GM21825 (cell line): ENCODE measurements at regions not wholly inside any gene's neighbourhood (a gene's known extent, or its start where the extent isn't known, plus 50 kb on each side); places are given as distances from the start of the nearest gene placed in this dataset.
A peak's percentile ranks its signal among the peaks of the same experiment; 100 is the strongest.
"Not testable (repeated sequence)": the region's sequence is repeated elsewhere in the genome, so short reads cannot be mapped to it uniquely, and the experiment has no call there.

Experiments used
- ATAC-seq: cut with Tn5 transposase; IDR thresholded peaks from one replicate; pipeline ENCODE4 v1.9.1; 2021; ENCODE audit warnings: mild to moderate bottlenecking, moderate library complexity; ENCODE audit not compliant: unreplicated experiment

DNA sequence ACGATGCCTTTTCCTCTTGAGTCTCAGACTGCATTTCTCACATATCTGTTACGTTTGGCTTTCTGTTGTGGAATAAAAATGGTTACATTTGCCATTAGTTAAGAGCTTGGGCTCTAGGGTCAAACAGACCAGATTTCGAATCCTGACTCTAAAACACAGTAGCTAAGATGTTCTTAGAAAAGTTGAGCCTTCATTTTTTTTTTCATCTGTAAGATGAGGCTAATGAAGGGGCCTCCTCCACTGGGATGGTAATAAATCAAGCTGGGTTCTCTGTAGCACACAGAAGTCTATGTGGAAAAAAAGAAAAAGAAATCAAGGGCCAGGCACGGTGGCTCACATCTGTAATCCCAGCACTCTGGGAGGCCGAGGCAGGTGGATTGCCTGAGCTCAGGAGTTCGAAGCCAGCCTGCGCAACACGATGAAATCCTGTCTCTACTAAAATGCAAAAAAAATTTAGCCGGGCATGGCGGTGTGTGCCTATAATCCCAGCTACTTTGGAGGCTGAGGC is 49.9 kb upstream of the CAPRIN1 start:
- ATAC-seq: no peak

DNA sequence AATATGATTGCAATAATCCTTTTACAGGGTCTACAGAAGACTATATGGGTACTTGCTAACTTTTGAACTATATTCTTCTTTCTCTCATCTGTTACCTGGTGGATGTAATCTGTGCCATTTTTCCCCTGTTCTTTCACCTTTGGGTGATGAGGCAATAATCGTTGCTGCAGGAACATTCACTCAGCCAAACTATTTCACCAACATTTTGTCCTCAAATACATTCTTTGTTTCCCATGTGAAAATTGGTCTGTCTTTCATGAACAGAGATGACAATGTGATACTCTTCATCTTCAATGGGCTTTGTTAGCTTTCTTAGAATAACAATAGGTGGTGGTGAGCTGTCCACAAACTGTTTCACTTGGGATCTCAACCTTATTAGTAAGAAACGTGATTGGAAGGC is 52.1 kb upstream of the CAPRIN1 start:
- no peak for ATAC-seq

DNA sequence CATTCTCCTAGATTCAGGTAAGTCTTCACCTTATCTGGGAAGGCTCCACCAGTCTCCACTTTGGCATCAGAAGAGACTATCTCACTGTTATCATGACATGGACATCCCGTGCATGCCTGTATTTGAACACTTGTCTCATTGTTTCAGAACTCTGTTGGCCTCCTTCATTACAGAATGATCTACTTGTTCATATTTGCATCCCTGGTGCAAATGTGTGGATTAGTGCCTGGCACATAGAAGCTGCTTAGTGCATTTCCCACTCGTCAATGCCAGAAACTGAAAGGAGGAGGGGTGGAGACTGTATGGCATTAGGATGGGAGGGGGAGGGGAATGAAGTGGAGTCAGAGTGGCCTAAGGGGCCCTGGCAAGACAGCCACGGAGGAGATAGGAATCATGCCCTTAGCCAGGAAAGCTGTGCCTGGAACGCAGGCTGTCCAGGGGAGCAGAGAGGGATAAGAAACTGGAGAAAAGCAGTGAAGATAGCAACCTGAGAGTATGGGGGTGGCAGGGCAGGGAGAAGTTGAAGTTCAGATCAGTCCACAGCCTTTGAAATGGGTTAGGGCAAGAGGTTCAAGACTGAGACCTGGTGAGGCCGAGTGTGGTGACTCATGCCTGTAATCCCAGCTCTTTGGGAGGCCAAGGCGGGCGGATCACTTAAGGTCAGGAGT is 53.8 kb upstream of the CAPRIN1 start:
- ATAC-seq: no peak

DNA sequence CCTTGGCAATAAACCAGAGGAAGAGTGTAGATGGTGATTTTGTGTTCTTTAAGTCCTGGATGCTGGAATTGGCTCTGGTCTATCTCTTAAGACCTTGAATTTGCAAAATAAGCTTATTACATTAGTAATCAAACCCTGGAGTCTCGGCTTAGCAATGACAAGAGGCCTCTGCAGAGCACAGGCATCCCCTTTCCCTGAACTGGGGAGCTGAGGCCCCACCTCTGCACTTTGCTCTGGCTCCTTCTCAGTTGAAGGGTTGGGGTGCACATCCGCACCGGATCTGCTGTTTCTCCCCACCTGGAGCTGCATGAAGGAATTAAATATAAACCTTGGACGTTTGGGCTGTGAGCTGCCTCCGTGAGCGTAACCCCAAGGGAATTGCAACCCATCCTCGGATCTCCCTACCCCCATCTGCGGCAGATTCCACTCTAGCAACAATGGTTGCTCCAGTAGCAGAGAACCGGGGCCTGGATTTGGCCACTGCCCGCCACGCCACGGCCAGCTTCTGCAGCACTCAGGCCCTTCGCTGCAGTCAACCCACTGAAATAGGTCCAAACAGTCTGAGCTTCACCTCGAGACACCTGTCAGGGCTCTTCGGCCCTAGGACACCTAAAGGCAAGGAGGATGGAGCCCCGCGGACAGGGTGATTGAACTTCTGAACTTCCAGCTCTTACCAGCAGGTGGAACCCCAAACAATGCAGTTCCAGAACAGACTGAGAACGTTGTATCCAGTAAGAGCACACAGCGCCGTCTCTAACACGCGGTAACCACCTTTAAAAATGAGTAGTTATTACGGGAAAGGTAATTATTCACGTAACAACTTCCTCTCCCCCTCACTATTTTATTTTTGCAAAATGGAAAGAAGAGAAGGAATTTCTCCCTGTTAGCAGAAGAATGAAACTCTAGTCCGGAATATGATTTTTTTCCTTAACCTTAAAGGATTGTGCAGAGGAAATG is 54.8 kb upstream of the CAPRIN1 start:
- peak; percentile 73 for ATAC-seq

DNA sequence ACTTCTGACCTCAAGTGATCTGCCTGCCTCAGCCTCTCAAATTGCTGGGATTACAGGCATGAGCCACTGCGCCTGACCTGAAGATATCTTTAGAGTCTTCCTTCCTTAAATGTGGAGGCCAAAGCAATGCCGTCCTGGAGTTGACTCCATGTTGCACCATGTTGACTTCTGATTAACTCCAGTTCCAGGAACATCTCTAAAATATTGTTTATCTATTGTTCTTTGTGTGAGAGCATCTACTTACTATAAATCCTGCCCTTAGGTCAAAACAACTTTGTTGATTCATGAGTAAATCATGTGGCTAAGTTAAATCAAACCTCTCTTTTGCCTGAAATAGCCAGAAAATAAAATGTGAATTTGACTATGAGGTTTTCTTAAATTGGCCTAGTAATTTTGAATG is 56.6 kb upstream of the CAPRIN1 start:
- ATAC-seq: no peak

DNA sequence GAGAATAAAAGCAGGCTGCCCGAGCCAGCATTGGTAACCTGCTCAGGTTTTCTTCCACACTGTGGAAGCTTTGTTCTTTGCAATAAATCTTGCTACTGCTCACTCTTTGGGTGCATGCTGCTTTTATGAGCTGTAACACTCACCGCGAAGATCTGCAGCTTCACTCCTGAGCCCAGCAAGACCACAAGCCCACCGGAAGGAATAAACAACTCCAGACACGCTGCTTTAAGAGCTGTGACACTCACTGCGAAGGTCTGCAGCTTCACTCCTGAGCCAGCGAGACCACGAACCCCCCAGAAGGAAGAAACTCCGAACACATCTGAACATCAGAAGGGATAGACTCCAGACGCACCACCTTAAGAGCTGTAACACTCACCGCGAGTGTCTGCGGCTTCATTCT is 60.4 kb upstream of the CAPRIN1 start:
- ATAC-seq: not testable (repeated sequence)

DNA sequence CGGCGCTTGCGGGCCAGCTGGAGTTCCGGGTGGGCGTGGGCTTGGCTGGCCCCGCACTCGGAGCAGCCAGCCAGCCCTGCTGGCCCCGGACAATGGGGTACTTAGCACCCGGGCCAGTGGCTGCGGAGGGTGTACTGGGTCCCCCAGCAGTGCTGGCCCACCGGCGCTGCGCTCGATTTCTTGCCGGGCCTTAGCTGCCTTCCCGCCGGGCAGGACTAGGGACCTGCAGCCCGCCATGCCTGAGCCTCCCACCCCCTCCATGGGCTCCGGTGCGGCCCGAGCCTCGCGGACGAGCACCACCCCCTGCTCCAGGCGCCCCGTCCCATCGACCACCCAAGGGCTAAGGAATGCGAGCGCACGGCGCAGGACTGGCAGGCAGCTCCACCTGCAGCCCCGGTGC is 61.4 kb upstream of the CAPRIN1 start:
- not testable (repeated sequence) for ATAC-seq

DNA sequence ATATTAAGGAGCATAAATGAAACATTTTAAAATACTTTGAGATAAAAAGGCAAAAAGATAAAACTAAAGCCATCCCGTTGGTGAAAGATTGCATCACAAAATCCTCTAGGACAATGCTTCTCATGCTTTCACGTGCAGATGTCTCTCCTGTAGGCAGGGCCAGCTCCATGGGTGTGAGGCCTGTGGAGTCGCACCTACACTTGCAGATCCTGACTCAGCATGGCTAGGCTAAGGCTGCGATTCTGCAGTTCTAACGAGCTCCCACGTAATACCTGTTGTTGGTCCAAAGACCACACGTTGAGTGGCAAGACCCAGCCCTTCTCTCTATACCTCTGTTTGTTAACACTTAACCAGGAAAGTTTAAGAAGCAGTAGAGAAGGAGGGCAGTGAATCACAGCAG is 62.1 kb upstream of the CAPRIN1 start:
- ATAC-seq: no peak

DNA sequence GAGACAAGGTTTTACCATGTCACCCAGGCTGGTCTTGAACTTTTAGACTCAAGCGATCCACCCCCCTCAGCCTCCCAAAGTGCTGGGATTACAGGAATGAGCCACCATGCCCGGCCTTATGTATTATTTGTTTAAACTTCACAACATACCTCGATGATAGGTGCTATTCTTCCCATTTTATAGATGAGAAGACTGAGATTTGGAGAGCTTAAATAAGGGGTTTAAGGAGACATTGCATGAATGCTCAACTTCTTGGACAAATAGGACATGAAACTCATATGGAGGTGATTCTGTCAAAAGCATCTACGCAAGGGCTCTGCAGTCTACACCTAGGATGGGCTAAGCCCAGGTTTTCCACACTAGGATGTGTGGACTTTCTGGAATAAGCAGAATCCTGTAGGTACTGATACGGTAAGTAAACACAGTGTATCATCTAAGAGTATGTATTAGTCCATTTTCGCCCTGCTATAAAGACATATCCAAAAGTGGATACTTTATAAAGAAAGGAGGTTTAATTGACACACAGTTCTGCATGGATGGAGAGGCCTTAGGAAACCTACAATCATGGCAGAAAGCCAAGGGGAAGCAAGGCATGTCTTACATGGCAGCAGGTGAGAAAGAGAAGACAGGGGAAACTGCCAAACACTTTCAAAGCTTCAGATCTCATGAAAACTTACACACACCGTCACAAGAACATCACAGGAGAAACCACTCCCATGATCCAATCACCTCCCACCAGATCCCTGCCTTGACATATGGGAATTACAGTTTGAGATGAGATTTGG is 62.8 kb upstream of the CAPRIN1 start:
- ATAC-seq: no peak

DNA sequence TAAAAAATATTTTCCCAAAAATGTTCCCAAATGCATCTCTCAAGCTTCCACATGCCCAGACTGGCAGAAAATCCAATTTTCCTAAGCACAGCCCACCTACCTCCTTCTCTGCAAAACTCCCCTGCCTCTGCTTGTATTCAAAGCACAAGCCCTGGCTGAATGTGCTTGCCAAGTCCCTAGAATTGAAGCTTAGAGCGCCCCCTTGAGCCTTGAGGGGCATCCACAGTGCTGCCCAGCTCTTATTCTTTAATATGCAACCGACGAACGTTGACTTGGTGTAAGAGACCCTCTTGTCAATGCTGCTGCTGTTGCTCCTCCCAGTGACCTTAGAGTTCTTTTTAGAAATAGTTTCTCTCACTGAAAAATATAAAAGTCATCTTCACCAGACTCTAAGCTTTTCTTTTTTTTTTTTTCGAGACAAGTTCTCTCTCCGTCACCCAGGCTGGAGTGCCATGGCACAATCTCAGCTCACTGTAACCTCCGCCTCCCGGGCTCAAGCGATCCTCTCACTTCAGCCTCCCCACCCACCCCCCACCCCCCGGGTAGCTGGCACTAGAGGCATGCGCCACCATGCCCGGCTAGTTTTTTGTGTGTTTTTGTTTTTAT is 63.5 kb upstream of the CAPRIN1 start:
- no peak for ATAC-seq

DNA sequence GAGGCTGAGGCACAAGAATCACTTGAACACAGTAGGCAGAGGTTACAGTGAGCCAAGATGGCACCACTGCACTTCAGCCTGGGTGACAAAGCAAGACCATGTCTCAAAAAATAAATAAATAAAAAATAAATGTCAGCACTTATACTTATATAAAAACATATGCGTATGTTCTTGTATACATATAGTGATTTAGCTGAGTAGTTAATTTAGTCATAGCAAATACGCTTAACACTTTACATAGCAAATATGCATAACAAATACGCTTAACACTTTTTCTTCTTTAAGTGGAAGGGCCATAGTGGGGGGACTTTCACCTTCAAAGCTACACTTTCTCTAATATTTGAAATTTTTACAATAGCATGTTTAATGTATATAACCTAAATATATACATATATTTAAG is 64.0 kb upstream of the CAPRIN1 start:
- ATAC-seq: no peak

DNA sequence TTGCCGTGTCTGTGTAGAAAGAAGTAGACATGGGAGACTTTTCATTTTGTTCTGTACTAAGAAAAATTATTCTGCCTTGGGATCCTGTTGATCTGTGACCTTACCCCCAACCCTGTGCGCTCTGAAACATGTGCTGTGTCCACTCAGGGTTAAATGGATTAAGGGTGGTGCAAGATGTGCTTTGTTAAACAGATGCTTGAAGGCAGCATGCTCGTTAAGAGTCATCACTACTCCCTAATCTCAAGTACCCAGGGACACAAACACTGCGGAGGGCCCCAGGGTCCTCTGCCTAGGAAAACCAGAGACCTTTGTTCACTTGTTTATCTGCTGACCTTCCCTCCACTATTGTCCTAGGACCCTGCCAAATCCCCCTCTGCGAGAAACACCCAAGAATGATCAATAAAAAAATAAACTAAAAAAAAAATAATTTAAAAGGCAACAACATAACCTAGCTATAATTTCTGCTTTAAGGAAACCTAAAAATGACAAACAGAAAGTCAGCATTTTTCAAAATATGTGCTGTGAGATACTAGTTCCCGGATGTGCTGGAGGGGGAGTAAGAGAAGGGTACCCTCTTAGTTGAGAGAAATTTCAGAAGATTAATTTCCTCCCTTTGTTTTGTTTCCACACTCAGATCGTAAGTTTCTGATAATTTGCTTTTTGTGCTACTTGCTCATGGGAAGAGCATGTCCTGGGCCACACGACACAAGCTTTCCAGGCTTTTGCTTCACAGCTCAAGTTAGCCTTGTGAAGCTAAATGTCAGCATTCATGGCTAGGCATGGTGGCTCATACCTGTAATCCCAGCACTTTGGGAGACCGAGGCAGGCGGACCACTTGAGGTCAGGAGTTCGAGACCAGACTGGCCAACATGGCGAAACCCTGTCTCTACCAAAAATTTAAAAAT is 64.7 kb upstream of the CAPRIN1 start:
- not testable (repeated sequence) for ATAC-seq

DNA sequence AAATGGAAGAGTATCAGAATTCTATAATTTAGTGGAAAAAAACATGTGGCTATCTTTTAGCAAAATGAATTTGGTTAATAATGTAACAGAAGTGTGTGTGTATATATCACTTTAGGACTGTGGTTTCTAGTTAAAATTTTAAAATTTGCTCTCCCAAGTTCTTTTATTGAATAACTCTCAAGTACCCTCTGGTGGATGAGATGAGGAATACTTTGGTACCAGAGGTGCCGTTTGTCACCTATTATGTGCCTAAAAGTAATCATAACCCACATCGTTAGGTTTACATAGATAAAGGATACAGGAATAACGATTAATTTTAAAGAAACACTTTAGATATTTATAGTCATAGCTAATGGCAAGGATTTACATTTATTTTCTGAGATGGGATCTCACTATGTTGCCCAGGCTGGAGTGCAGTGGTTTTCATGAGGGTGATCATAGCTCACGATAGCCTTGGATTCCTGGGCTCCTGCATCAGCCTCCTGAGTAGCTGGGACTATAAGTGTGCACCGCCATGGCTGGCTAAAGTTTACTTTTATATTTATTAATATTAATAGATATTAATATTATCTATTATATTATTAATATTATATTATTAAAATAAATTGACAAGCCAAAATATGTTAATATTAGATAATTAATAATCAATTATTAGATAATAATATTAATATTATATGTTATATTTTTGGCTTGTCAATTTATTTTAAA is 66.7 kb upstream of the CAPRIN1 start:
- ATAC-seq: no peak

DNA sequence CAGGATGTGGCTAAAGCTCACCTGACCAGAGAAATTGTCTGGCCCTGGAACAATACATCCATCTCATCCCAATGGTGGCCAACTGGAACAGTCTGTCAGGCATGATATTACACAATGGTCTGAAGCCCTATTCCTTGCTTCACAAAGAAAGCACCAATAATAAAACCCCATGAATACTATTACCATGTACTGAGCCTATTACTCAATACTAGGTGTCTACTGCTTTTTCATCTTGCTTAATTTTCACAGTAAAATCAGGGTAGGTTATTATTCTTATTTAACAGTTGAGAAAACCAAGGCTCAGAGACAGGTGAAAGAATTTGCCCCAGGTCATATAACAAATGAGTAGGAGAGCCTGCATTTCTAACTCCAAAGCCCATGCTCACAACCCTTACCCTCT is 68.9 kb upstream of the CAPRIN1 start:
- ATAC-seq: no peak

DNA sequence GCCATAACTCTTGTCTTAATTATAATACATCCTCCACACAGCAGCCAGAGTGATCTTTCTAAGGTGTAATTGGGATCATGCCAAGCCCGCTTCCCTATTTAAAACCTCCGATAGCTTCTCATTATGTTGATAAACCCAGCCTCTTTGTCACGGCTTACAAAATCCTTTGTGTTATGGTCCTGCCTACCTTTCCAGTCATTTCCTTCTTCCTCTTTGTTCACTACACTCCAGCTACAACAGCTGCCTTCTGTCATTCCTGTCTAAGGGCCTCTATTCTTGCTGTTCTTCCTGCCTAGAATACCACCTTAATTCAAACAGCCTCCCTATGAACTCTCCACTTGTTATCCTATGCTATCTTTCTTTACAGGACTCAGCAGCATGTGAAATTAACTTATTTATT is 70.6 kb upstream of the CAPRIN1 start:
- no peak for ATAC-seq

DNA sequence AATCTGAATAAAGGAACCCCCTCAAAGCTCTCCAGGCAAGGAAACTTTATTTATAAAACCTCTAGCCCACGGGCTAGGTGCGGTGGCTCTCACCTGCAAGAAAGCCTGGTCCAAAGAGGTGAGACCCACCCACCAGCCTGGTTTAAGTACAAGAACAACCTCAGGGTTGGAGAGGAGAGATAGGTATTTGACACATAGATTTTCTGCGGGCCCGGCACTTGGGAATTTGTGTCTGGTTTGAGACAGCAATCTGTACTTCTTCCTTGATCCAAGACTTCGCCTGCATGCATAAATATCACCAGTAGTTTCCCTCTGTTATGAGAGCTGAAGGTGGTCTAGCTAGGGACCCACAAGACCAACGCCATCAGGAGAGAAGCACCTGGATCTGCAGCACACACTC is 73.2 kb upstream of the CAPRIN1 start:
- no peak for ATAC-seq

DNA sequence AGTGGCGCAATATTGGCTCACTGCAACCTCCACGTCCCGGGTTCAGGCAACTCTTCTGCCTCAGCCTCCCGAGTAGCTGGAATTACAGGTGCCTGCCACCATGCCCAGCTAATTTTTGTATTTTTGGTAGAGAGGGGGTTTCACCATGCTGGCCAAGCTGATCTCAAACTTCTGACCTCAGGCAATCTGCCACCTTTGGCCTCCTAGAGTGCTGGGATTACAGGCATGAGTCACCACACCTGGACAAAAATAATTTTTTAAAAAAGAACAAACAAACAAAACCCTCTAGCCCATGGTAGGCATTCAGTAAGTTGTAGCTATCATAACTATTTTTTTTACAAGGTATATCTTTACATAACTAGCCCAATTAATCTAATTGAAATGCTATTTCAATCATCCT is 73.9 kb upstream of the CAPRIN1 start:
- ATAC-seq: no peak

DNA sequence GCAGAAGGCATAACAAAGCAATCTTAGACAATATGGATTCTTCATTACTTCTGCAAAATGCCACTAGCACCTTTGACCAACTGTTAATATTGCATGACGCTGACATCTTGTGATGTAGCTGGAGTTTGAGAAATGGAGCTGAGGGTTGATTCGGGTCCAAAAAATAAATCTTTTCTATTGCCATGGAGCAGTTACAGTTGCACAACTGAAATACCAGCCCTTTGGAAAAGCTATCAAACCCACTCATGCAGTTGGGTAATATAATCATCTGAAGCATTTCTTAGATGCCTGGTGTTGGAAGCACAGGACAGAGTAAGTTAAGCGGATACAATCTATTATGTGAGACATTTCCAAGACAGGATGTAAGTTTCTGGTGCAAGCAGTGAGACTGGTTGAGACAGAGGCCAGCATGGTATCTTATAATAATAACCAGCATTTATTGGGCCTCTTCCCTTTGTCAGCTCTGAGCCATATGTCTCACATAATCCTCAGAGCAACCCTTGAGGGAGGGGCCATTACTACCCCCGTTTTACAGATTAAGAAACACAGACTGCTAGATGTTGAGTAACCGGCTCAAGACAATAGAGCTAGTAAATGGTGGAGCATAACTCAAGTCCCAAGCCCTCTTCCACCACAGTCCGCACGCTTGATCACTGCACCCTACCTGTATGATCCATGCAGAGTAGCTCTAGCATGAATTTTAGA is 74.9 kb upstream of the CAPRIN1 start:
- no peak for ATAC-seq

DNA sequence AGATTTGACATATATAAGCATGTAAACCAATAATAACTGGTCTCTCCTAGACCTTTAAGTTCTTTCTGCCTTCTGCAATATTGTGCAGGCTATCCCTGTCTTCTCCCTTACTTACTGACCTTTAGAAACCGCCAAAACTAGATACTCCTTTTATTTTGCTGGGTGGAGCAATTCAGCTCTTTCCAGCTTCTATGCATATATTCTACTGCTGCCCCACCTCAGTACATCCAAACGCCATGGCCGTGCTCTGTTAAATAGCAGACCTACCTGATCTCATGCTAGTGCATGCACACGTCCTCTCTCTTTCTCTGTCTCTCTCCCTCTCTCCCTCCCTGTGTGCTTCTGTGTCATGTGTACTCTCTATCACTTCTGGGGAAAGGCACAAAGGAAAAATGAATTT is 76.7 kb upstream of the CAPRIN1 start:
- ATAC-seq: no peak
